ENCODE measurements at regions not wholly inside any gene's neighbourhood (a gene's known extent, or its start where the extent isn't known, plus 50 kb on each side); places are given as distances from the start of the nearest gene placed in this dataset.

DNA sequence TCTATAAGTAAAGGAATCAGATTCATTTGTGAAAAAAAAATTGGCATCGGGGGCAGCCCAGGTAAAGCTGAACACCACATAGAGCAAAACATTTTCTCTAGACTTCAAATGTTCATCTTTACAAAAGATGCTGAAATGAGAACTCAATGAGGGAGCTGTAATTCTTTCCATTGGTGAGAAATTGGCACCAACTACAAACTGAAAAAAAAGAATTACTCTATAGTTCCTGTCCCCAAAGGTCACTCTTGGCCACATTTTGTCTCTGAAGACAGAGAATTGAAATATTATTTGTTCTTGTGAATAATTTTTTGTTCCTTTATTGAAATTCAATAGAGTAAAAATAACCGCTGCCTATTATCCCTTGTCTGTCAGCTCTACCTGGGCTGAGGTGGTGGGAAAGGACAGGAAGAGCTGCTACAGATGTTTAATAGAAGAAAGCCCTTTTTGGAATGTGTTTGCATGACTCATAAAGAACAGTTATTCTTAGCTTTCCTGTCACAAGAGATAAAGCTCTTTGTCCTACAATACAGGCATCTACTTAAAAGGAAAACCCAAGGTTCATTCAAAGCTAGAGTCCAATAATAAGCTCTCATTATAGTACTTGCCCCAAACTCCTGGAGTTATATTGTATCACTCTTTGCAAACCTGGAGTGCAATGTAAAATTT lies 380.1 kb upstream of the KITLG start:
- TF ChIP-seq, protein P1, sequence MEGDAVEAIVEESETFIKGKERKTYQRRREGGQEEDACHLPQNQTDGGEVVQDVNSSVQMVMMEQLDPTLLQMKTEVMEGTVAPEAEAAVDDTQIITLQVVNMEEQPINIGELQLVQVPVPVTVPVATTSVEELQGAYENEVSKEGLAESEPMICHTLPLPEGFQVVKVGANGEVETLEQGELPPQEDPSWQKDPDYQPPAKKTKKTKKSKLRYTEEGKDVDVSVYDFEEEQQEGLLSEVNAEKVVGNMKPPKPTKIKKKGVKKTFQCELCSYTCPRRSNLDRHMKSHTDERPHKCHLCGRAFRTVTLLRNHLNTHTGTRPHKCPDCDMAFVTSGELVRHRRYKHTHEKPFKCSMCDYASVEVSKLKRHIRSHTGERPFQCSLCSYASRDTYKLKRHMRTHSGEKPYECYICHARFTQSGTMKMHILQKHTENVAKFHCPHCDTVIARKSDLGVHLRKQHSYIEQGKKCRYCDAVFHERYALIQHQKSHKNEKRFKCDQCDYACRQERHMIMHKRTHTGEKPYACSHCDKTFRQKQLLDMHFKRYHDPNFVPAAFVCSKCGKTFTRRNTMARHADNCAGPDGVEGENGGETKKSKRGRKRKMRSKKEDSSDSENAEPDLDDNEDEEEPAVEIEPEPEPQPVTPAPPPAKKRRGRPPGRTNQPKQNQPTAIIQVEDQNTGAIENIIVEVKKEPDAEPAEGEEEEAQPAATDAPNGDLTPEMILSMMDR (conservative IDR thresholded peaks at IDR 0.05; ENCODE audit: low read depth, low read length): no peak
- TF ChIP-seq EZH2 (IDR thresholded peaks at IDR 0.05; ENCODE audit: low read length, unreplicated experiment): no peak
- TF ChIP-seq EZH2phosphoT487 (IDR thresholded peaks at IDR 0.05; ENCODE audit: borderline replicate concordance, low read length): no peak
